ENCODE measurements at regions not wholly inside any gene's neighbourhood (a gene's known extent, or its start where the extent isn't known, plus 50 kb on each side); places are given as distances from the start of the nearest gene placed in this dataset.

DNA sequence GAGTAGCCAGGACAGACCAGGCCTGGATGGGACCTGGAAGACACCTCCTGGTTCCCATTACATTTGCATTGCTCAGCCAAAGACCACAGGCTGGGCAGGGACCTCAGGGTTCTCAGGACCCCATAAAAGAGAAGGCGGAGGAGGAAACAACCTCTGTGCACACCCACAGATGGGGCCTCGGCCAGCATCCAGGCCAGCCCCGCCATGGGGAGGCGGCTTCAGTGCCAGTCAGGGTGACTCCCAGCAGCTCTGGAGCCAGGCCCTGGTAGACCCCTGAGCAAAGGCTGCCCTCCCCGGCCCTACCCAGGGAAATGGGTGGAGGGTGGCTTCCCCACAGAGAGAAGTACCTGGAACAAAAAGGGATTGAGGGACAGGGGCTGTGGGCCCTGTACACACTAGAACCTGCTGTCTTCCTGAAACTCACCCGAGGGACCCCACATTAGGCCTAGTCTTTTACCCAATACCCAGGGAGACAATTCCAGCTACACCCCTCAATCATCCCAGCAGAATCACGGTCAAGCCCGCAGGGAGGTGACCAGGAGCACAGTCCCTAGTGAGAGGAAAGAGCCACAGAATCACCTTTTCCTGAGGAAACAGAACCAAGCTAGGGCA is 64.5 kb downstream of the PSMG1 start:
- WGBS, 2 donors = 91 to 92% methylated on average over 7 to 8 of the region's 8 CpGs

DNA sequence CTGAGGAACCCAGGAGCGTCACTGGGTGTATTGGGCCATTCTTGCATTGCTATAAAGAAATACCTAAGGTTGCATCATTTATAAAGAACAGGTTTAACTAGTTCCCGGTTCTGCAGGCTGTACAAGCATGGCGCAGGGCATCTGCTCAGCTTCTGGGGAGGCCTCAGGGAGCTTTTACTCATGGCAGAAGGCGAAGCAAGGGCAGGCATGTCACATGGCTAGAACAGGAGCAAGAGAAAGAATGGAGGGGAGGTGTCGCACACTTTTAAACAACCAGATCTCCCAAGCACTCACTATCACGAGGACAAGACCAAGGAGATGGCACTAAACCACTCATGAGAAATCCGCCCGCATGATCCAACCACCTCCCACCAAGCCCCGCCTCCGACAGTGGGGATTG is 65.2 kb downstream of the PSMG1 start:
- no peaks in the 10 kb centered on the region for H3K4me1 ChIP-seq
- no peak overlapping the region for H3K27ac ChIP-seq
- no peak overlapping the region for H3K4me3 ChIP-seq
- H3K9me3 ChIP-seq = no peaks in the 10 kb centered on the region
- DNase-seq = no peak
- 91 to 92% methylated on average over 10 of the region's 10 CpGs for WGBS, 2 donors
- no peaks in the 10 kb centered on the region for H3K36me3 ChIP-seq (ENCODE audit: low read depth, missing control alignments)
- intact Hi-C loops (cut with DNase I; ENCODE audit: low total_unique reads) = no loop called here
- TF ChIP-seq, protein P1, sequence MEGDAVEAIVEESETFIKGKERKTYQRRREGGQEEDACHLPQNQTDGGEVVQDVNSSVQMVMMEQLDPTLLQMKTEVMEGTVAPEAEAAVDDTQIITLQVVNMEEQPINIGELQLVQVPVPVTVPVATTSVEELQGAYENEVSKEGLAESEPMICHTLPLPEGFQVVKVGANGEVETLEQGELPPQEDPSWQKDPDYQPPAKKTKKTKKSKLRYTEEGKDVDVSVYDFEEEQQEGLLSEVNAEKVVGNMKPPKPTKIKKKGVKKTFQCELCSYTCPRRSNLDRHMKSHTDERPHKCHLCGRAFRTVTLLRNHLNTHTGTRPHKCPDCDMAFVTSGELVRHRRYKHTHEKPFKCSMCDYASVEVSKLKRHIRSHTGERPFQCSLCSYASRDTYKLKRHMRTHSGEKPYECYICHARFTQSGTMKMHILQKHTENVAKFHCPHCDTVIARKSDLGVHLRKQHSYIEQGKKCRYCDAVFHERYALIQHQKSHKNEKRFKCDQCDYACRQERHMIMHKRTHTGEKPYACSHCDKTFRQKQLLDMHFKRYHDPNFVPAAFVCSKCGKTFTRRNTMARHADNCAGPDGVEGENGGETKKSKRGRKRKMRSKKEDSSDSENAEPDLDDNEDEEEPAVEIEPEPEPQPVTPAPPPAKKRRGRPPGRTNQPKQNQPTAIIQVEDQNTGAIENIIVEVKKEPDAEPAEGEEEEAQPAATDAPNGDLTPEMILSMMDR (IDR thresholded peaks at IDR 0.05) = no peak
- no peak for TF ChIP-seq POLR2A (IDR thresholded peaks at IDR 0.05)
- H3K27me3 ChIP-seq = no peaks in the 10 kb centered on the region

More for the DNA sequence above, 64.5 kb downstream of the PSMG1 start:
- Histone ChIP-seq H3K4me1 (no peaks in the 10 kb centered on the region), H3K9me3 (no peaks in the 10 kb centered on the region), H3K27me3 (no peaks in the 10 kb centered on the region), H3K27ac (no peak overlapping the region), H3K36me3 (ENCODE audit: low read depth, missing control alignments) (no peaks in the 10 kb centered on the region), H3K4me3 (no peak overlapping the region)
- TF ChIP-seq POLR2A (IDR thresholded peaks at IDR 0.05) = no peak
- TF ChIP-seq, protein P1 (IDR thresholded peaks at IDR 0.05) = no peak
- no peak for DNase-seq
- intact Hi-C loops (cut with DNase I; ENCODE audit: low total_unique reads) = no loop called here

DNA sequence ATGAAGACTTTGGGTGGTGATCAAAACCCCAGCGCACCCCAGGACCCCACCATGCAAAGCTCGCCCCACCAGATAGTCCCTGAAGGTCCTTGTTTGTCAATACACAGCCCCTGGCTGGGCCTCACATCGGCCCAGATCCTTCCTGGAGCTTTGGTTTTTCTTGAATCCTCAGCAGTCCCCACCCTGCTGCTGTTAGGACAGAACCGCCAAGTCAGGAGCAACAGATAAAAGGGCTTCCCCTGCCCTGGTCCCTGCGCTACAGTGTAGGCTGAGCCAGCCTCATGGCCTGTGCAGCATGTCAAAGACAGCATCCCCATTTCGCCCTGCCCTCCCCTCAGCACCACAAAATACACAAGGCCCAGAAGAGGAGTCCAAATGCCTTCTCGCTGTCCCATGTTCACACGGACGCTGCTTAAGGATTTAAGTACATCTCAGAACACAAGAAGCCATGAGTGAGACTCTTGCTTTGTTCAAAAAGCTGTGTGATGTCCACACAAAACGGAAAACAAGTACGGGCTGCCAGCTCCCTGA is 65.7 kb downstream of the PSMG1 start:
- Histone ChIP-seq H3K4me3 (no peak overlapping the region), H3K27ac (no peak overlapping the region), H3K4me1 (no peaks in the 10 kb centered on the region), H3K9me3 (no peaks in the 10 kb centered on the region), H3K27me3 (no peaks in the 10 kb centered on the region), H3K36me3 (ENCODE audit: low read depth, missing control alignments) (no peaks in the 10 kb centered on the region)
- DNase-seq = no peak
- intact Hi-C loops (cut with DNase I; ENCODE audit: low total_unique reads) = no loop called here
- no peak for TF ChIP-seq POLR2A (IDR thresholded peaks at IDR 0.05)
- TF ChIP-seq, protein P1 (IDR thresholded peaks at IDR 0.05) = no peak
- WGBS, 2 donors = 91 to 99% methylated on average over 11 of the region's 11 CpGs

DNA sequence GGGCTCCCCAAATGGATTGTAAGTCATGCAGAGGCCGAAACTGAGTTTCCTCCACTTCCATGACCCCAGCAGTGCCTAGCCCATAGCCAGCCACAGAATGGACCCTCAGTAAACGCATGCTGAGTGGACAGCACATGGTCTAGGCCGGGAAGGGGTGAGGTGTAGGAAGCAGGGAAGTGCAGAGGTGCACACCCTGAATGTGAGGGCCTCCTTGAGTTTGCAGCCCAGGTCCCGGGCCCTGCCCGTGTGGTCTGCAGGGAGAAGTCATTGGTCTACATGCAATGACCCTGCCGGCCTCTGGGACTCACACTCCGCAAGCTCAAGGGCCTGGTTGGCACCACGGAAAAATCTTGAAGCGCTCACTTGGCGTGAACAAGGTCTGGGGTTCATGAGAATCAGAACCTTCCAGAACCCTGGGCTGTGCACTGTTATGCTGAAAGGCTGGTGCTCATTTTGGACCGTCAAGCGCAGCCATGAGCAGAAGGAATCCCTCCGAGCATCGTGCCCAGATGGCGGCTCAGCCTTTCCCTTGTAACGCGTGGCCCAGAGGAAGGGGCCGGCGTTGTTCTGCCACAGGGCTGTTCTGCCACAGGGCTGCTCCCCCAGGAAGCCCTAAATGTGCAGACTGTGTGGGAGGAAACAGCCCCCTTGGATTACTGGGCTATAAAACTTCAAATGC is 66.4 kb downstream of the PSMG1 start:
- DNase-seq = no peak
- no peak for TF ChIP-seq POLR2A (IDR thresholded peaks at IDR 0.05)
- TF ChIP-seq, protein P1 (IDR thresholded peaks at IDR 0.05) = no peak
- H3K4me3 ChIP-seq = no peak overlapping the region
- H3K27ac ChIP-seq = no peak overlapping the region
- no peaks in the 10 kb centered on the region for H3K27me3 ChIP-seq
- no peaks in the 10 kb centered on the region for H3K36me3 ChIP-seq (ENCODE audit: low read depth, missing control alignments)
- 88 to 89% methylated on average over 15 to 19 of the region's 19 CpGs for WGBS, 2 donors
- intact Hi-C loops (cut with DNase I; ENCODE audit: low total_unique reads) = no loop called here
- H3K4me1 ChIP-seq = peaks cover 2% of the 10 kb centered on the region
- no peaks in the 10 kb centered on the region for H3K9me3 ChIP-seq
